RPMI8226 (cell line): ENCODE measurements at regions not wholly inside any gene's neighbourhood (a gene's known extent, or its start where the extent isn't known, plus 50 kb on each side); places are given as distances from the start of the nearest gene placed in this dataset.

Source experiments
- DNase-seq: peaks from one replicate; pipeline ENCODE4 v3.0.0-alpha.2; 2015

GRCh38 chr7:108997480-108997879, 427.8 kb downstream of the DNAJB9 start:
- no peak for DNase-seq

- DNase-seq: no peak
Measured at GRCh38 chr7:109003742-109004141, 434.1 kb downstream of the DNAJB9 start.

DNA sequence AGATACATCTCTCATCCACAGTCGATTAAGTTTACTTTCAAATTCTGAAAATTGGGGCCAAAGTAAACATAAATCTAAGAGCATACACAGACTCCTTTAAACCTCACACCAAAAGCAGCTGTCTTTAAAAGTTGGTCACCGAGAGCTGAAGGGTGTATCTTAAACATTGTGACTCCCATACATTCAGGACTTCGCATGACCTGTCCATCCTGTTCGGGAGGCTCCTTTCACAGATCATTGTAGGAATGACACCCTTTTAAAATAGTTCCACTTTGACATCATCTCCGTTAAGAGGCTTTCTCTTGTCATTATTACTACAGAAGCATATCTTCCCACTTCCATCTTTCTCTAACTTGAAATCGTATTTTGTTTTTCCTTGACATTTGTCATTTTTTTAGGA, 440.0 kb downstream of the DNAJB9 start:
- no peak for DNase-seq

GRCh38 chr7:109020251-109020650, 450.6 kb downstream of the DNAJB9 start:
- DNase-seq: no peak

DNA sequence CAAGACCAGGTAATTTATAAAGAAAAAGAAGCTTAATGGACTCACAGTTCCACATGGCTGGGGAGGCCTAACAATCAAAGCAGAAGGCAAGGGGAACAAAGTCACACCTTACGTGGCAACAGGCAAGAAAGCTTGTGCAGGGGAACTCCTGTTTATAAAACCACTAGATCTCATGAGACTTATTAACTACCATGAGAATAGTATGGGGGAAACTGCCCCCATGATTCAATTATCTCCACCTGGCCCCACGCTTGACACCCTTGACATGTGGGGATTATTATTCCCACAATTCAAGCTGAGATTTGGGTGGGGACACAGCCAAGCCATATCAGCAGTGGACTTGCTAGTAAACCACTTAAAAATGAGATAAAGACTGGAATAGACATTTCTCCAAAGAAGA, 451.7 kb downstream of the DNAJB9 start:
- DNase-seq: no peak

DNA sequence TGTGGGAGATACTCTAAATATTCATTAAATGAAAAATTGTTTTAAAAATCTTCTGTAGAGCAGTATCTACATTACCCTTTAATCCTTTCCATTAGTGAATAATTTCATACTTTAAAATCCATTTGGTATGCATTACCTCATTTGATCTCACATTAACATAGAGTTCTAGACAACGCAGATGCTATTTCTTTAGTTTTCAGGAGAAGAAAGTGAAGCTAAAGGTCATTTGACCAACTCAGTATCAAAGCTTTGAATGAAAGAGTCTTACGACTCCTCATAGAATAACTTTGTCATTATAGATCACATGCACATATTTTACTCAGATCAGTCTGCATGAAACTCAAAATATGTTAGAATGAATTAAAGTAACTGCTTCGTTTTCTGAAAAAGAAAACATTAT, 460.2 kb downstream of the DNAJB9 start:
- DNase-seq: no peak

GRCh38 chr7:109044691-109045090, 475.0 kb downstream of the DNAJB9 start:
- no peak for DNase-seq

- DNase-seq: no peak
Measured at GRCh38 chr7:109049366-109049765, 479.7 kb downstream of the DNAJB9 start.

DNA sequence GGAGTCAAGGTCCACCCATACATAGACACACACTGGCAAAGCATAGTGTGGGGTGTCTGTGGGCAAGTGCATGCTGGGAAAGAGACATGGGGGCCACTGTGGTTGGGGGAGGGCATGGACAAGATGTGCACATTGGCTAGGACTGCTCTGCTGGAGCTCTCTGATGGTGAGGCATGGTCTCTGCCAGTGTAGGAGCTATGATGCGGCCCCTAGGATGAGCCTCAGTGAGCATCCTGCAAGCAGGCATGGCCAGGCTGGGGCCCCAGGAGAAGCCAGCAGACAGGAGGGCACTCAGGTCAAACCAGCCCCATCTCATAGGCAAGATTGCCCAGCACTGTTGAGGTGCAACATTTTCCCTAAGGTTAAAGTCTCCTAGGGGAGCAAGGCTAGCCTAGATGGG, 489.4 kb downstream of the DNAJB9 start:
- no peak for DNase-seq

- DNase-seq: no peak
Measured at GRCh38 chr7:109062798-109063197, 493.1 kb downstream of the DNAJB9 start.

DNA sequence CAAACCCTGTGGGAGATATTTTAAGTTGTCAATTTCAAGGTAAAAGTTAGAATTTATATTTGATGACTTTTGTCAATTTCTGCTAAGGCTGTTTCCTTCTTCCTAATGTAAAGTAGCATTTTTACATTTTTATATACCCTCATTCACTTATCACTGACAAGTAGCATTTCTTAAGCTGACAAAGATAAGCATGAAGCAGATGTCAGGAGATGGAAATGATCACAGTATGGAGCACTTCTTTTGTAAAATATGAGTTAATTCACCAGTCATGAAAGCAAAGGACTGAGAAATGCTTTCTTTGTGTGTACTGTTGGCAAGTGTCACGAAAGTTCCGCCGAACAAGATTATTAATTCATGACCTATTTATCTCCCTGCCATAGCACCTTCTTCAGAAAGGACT, 503.9 kb downstream of the DNAJB9 start:
- DNase-seq: no peak

DNA sequence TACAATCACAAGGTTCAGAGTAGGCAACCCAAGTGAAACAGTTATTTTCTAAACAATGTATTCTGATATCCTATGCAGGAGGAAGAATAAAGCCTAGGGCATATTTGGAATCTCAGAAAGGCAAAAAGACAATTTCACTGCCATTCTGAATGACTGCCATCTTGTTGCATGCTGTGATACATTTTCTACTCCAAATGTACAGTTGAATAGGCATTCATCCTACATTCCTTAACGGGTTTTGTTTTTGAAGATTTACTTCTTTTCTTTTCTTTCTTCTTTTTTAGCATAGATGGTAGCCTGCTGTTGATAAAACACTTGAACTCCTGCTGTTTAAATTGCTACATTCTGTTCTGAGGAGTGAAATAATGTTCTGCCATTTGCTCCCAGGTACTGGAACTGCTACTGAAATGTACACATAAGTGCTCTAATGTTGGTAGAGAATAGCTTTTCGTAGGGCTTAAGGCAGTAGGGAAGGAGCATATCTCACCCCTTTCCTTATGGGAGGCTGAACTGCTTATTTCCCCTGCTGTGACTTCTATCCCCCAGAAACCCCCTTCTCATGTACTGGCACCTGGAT, 506.8 kb downstream of the DNAJB9 start:
- no peak for DNase-seq

DNA sequence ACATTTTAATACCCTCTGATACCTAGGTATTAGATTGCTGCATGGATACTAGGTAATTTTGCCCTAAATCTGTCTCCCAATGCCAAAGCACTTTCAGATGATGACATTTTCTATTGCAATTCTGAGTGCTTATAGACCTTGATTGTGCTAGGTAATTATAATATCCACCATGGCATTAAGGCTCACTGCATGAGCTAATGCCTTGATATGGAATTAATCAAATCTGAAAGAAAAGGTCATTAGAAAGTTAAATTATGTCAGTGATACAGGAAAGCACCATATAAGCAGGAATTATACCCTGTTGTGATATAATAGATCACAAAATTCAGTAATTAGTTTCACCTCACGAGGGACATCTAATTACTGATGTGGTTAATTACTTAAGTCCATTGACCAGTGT, 521.4 kb downstream of the DNAJB9 start:
- DNase-seq: no peak

GRCh38 chr7:109092268-109092667, 522.6 kb downstream of the DNAJB9 start:
- peak; percentile 10 for DNase-seq

DNA sequence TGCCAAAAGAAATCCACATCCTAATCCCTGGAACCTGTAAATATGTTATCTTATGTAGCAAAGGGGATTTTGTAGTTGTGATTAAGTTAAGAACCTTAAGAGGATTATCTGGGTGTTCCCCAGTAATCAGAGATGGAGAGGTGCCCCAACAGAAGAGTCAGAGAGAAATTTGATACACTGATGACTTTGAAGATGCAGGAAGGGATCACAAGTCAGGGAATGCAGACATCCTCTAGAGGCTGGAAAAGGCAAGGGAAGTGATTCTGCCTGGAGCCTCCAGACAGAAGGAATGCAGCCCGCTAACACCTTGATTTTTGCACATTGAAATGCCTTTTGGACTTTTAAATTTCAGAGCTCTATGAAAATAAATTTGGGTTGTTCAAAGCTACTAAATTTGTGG, 531.7 kb downstream of the DNAJB9 start:
- DNase-seq: no peak

GRCh38 chr7:109109558-109109957, 539.9 kb downstream of the DNAJB9 start:
- no peak for DNase-seq

- DNase-seq: no peak
Measured at GRCh38 chr7:109111086-109111485, 541.4 kb downstream of the DNAJB9 start.

- no peak for DNase-seq
Measured at GRCh38 chr7:109121599-109122300, 552.1 kb downstream of the DNAJB9 start.

DNA sequence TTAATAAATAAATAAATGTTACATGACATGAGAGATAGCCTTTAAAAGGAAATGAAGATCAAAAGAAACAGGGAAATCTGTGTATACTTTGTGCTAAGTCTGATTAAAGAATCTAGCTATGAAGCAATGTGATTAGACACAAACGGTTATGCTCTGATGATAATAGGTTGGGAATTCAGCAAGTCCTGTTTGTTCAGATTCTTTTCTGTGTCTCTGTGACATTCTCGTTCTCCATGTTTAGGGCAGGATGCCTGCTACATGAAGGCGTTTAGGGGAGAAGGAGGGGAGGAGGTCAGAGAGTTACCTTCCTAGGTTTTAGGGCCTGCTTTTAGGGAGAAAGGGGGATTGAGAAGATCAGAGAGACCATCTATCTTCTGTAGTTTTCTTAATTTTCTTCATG, 555.3 kb downstream of the DNAJB9 start:
- DNase-seq: no peak

DNA sequence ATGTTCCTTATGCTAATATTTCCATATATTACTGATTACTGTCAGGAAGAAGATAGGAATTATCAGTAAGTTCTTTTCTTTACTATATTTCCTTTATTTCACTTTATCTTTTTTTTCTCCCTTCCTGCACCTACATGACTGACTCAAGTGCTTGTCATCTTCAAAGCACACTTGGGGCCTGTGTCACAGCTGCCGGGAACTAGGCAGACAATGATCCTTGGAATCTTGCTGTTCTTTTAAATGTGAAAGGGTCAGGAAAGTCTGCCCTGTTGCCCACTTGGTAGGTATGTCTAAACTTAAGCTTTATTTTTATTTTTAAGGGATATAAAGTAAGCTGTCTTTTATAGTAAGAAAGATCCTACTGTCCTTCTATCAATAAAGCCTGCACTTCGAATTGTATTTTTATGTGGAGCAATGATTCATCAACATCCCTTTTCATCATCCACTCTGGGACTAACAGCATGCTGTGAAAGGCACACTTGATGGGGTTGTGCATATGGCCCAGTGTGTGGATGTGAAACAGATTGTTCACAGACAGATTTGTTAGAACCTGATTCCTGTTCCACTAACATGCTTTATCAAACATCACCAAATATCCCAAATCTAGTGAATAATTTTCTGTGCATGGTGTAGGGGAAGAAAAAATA, 556.9 kb downstream of the DNAJB9 start:
- DNase-seq: no peak

DNA sequence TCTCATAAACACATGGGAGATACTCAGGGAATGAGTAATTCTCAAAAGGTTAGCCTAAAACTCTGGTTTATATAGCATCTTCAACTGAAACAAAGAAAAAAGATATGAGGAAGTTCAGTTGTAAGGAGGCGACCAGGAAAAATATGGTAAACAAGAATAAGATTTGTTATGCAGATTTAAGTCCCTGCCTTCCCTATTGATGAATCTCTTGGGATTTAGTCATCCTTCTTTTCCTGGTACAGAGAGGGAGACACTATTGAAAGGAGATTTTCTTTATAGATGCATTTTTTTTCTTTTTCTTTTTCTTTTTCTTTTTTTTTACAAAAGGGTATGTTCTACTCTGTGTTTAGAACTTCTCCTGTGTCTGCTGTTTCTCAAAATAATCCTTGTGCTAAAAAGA, 557.5 kb downstream of the DNAJB9 start:
- DNase-seq: no peak

GRCh38 chr7:109131141-109131540, 561.5 kb downstream of the DNAJB9 start:
- DNase-seq: no peak

DNA sequence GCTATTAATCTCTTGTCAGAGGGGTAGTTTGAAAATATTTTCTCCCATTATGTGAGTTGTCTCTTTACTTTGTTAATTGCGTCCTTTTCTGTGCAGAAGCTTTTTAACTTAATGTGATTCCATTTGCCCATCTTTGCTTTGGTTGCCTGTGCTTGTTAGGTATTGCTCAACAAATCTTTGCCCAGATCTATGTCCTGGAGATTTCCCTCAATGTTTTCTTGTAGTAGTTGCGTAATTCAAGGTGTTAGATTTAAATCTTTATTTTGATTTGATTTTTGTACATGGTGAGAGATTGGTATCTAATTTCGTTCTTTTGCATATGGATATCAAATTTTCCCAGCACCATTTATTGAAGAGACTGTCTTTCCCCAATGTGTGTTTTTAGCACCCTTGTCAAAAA, 567.2 kb downstream of the DNAJB9 start:
- no peak for DNase-seq

- no peak for DNase-seq
Measured at GRCh38 chr7:109154748-109155147, 585.1 kb downstream of the DNAJB9 start.

DNA sequence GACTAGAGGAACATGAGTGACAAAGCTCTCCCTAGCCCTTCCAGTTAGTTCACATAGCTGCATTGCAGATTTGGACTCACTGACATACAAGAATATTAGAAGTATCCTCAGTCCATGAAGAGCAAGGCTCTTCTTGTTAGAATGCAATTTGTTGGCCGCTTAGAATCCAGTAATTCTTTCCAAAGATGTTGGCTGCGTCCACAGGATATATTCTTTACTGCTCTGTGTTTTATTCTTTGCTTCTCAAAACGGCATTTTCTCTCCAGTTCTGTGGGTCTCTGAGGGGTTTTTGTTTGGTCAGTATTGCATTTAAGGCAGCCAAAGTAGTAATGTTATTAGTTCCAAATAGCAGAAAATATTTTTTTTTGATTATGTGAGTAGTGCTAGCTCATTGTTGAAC, 588.6 kb downstream of the DNAJB9 start:
- DNase-seq: no peak
